Neuronal stem cell (in vitro differentiated cells): ENCODE measurements at regions not wholly inside any gene's neighbourhood (a gene's known extent, or its start where the extent isn't known, plus 50 kb on each side); places are given as distances from the start of the nearest gene placed in this dataset.

Experiments
- DNase-seq: peaks from one replicate; pipeline ENCODE4 v3.0.0-alpha.2; 2013; ENCODE audit warnings: low spot score
- H2AFZ ChIP-seq: one replicate; pipeline ENCODE4 v1.6.1; 2013; ENCODE audit warnings: mild to moderate bottlenecking, low read length, inconsistent platforms
- H2AK5ac ChIP-seq: 2 replicates; pipeline ENCODE4 v1.6.1; 2013; ENCODE audit warnings: low read depth, mild to moderate bottlenecking, inconsistent platforms, low read length, moderate library complexity, mixed read lengths
- H2BK120ac ChIP-seq: 2 replicates; pipeline ENCODE4 v1.6.1; 2013; ENCODE audit warnings: low read depth, mild to moderate bottlenecking, inconsistent platforms, low read length, moderate library complexity, mixed read lengths
- H2BK12ac ChIP-seq: one replicate; pipeline ENCODE4 v1.6.1; 2013; ENCODE audit warnings: low read length, inconsistent platforms
- H2BK15ac ChIP-seq: 2 replicates; pipeline ENCODE4 v1.6.1; 2013; ENCODE audit warnings: mild to moderate bottlenecking, low read length, inconsistent platforms, mixed read lengths
- H2BK5ac ChIP-seq: one replicate; pipeline ENCODE4 v1.6.1; 2013; ENCODE audit warnings: inconsistent platforms, mild to moderate bottlenecking, low read length, moderate library complexity
- H3K14ac ChIP-seq: one replicate; pipeline ENCODE4 v1.6.1; 2013; ENCODE audit warnings: low read length, inconsistent platforms
- H3K18ac ChIP-seq: 2 replicates; pipeline ENCODE4 v1.6.1; 2013; ENCODE audit warnings: low read length, inconsistent platforms
- H3K23ac ChIP-seq: 2 replicates; pipeline ENCODE4 v1.6.1; 2013; ENCODE audit warnings: low read depth, mild to moderate bottlenecking, mixed read lengths, low read length, inconsistent platforms; ENCODE audit not compliant: poor library complexity
- H3K27ac ChIP-seq: replicated peaks from 3 replicates; pipeline ENCODE4 v1.5.1; 2013; ENCODE audit warnings: low read length, inconsistent platforms
- H3K27me3 ChIP-seq, 3 experiments: 2 replicates each; pipeline ENCODE4 v1.6.1; 2013; ENCODE audit warnings: low read length in 3 of 3, mild to moderate bottlenecking in 2 of 3, inconsistent platforms in 1 of 3, low read depth in 1 of 3, mixed read lengths in 1 of 3, moderate library complexity in 1 of 3; ENCODE audit not compliant: control insufficient read depth in 3 of 3, insufficient read depth in 3 of 3
- H3K36me3 ChIP-seq, 2 donors: replicated peaks in 1 of 2; 2 replicates each; pipeline ENCODE4 v1.6.1; 2013; ENCODE audit warnings: low read length in 2 of 2; ENCODE audit not compliant: control insufficient read depth in 2 of 2, insufficient read depth in 2 of 2
- H3K4ac ChIP-seq: 2 replicates; pipeline ENCODE4 v1.6.1; 2013; ENCODE audit warnings: inconsistent platforms, mild to moderate bottlenecking, low read length, moderate library complexity
- H3K4me1 ChIP-seq, 2 donors: 1 replicate in 1 of 2; 2 replicates in 1 of 2; pipeline ENCODE4 v1.6.1; 2013; ENCODE audit warnings: low read length in 2 of 2, low read depth in 1 of 2; ENCODE audit not compliant: control insufficient read depth in 2 of 2, insufficient read depth in 1 of 2
- H3K4me2 ChIP-seq: one replicate; pipeline ENCODE4 v1.6.1; 2013; ENCODE audit warnings: mild to moderate bottlenecking, low read length, inconsistent platforms; ENCODE audit not compliant: insufficient read depth, poor library complexity, severe bottlenecking
- H3K4me3 ChIP-seq, 2 donors: 2 replicates each; pipeline ENCODE4 v1.5.1; 2013; ENCODE audit warnings: low read length in 2 of 2, mild to moderate bottlenecking in 2 of 2, inconsistent platforms in 1 of 2, moderate library complexity in 1 of 2
- H3K79me1 ChIP-seq: one replicate; pipeline ENCODE4 v1.6.1; 2013; ENCODE audit warnings: low read depth, mild to moderate bottlenecking, inconsistent platforms, low read length, moderate library complexity
- H3K9ac ChIP-seq: one replicate; pipeline ENCODE4 v1.6.1; 2013; ENCODE audit warnings: mild to moderate bottlenecking, low read depth, low read length, inconsistent platforms; ENCODE audit not compliant: poor library complexity
- H3K9me3 ChIP-seq, 2 donors: replicated peaks in 1 of 2; 2 replicates each; pipeline versions ENCODE3 to v1.6.1; 2013; ENCODE audit warnings: low read length in 2 of 2, mild to moderate bottlenecking in 2 of 2, inconsistent platforms in 1 of 2, low read depth in 1 of 2, mixed read lengths in 1 of 2, moderate library complexity in 1 of 2; ENCODE audit not compliant: control insufficient read depth in 2 of 2, insufficient read depth in 1 of 2
- H4K8ac ChIP-seq: one replicate; pipeline ENCODE4 v1.6.1; 2013; ENCODE audit warnings: low read depth, mild to moderate bottlenecking, inconsistent platforms, low read length, moderate library complexity
- H4K91ac ChIP-seq: one replicate; pipeline ENCODE4 v1.6.1; 2013; ENCODE audit warnings: low read length, low read depth, mild to moderate bottlenecking, inconsistent platforms; ENCODE audit not compliant: poor library complexity
- WGBS, 2 donors: extraction: QIAGEN DNeasy Blood & Tissue Kit; methylation state at CpG; one replicate each; pipeline ENCODE4 v1.1.7; 2013; ENCODE audit warnings: missing lambda C conversion rate in 2 of 2, mixed read lengths in 1 of 2; ENCODE audit not compliant: insufficient read length in 2 of 2, insufficient replicate concordance in 1 of 2; ENCODE audit errors: extremely low coverage in 2 of 2; 5-methylcytosine and 5-hydroxymethylcytosine counted together

- no peak overlapping the region for H3K27ac ChIP-seq
- no peak overlapping the region for H3K14ac ChIP-seq
- no peak overlapping the region for H2BK120ac ChIP-seq
- no peak overlapping the region for H3K4ac ChIP-seq
- no peak overlapping the region for H2AK5ac ChIP-seq
- no peak overlapping the region for H4K91ac ChIP-seq
- H2BK15ac ChIP-seq, result no peak overlapping the region
- H2AFZ ChIP-seq, result no peak overlapping the region
- H3K79me1 ChIP-seq, result no peaks in the 10 kb centered on the region
- no peak overlapping the region for H3K4me3 ChIP-seq
- no peak overlapping the region for H2BK5ac ChIP-seq
- no CpG with 5 or more reads among the region's 4 CpGs for WGBS, 2 donors
- H3K4me1 ChIP-seq, result no peaks in the 10 kb centered on the region
- no peak overlapping the region for H3K9ac ChIP-seq
- H4K8ac ChIP-seq, result no peak overlapping the region
- no peaks in the 10 kb centered on the region for H3K27me3 ChIP-seq
- no peak overlapping the region for H3K18ac ChIP-seq
- no peak overlapping the region for H2BK12ac ChIP-seq
- DNase-seq, result no peak
- H3K36me3 ChIP-seq, result no peaks in the 10 kb centered on the region
- H3K9me3 ChIP-seq, result no peaks in the 10 kb centered on the region
- H3K23ac ChIP-seq, result no peak overlapping the region
- no peak overlapping the region for H3K4me2 ChIP-seq
These were observed 58.2 kb downstream of the ESM1 start for GRCh38 chr5:54927097-54927746.

DNA sequence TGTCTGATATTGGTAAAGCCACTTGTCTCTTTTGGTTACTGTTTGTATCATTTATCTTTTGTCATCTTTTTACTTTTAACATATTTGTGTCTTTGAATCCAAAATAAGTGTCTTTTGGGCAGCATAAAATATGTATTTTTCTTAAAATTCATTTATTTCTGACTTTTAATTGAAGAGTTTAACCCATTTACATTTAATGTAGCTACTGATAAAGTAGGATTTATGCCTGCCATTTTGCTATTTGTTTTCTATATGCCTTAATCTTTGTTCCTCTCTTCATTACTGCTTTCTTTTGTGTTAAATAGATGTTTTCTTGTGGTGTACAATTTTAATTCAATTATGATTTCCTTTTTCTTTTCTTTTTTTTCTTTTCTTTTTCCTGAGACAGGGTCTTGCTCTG lies 60.9 kb downstream of the ESM1 start:
- H2BK120ac ChIP-seq, result no peak overlapping the region
- no peak overlapping the region for H3K14ac ChIP-seq
- no peak overlapping the region for H2AFZ ChIP-seq
- H2BK15ac ChIP-seq, result no peak overlapping the region
- H3K23ac ChIP-seq, result no peak overlapping the region
- no peaks in the 10 kb centered on the region for H3K9me3 ChIP-seq
- no peak overlapping the region for H3K4me3 ChIP-seq
- no peak overlapping the region for H3K18ac ChIP-seq
- no peak overlapping the region for H2BK12ac ChIP-seq
- no peaks in the 10 kb centered on the region for H3K36me3 ChIP-seq
- H3K27ac ChIP-seq, result no peak overlapping the region
- no peaks in the 10 kb centered on the region for H3K27me3 ChIP-seq
- H3K79me1 ChIP-seq, result no peaks in the 10 kb centered on the region
- H3K4me1 ChIP-seq, result no peaks in the 10 kb centered on the region
- no peak for DNase-seq
- no peak overlapping the region for H3K4ac ChIP-seq
- no peak overlapping the region for H3K9ac ChIP-seq
- H4K8ac ChIP-seq, result no peak overlapping the region
- H2AK5ac ChIP-seq, result no peak overlapping the region
- no peak overlapping the region for H4K91ac ChIP-seq
- H2BK5ac ChIP-seq, result no peak overlapping the region
- H3K4me2 ChIP-seq, result no peak overlapping the region

DNA sequence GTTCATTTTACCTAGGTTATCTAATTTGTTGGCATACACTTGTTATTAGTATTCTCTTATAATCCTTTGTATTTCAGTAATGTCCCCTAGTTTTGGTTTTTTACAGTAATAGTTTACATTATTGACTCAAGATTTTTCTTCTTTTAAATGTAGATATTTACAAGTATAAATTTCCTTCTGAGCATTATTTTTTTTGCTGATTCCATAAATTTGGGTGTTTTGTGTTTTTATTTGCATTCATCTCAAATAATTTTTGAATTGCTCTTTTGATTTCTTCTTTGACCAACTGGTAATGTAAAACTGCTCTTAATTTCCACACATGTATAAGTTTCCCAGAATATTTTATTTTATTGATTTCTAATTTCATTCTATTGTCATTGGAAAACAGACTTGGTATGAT lies 68.1 kb downstream of the ESM1 start:
- no peaks in the 10 kb centered on the region for H3K27me3 ChIP-seq
- H2AK5ac ChIP-seq, result no peak overlapping the region
- no peak overlapping the region for H3K27ac ChIP-seq

DNA sequence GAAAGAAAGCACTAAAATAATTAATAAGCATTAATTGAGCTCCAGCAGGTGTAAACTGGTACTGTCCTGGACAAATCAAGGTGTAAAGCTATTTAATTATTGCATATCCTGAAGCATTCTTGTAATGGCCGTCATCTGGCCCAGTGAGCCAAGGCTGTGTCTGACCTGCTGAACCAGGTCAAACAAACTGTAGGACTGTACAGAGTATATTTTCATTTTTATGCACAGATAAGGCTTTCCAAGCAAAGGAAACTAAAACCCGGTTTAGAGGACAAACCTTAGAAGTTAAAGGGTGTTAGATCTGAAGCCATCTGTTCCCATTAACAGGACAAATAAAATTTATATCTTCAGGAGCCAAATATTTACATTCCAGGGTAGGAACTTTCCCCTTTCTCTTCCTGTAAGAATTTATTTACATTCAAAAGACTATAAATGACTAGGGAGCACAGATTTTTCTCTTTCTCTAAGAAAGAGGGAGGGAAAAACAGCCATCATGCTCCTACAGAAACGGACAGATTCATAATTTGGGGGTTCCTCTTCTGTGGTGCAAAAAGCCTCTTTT lies 69.8 kb downstream of the ESM1 start:
- no peak overlapping the region for H2BK120ac ChIP-seq
- DNase-seq, result no peak
- no peak overlapping the region for H3K4me2 ChIP-seq
- H3K9ac ChIP-seq, result no peak overlapping the region
- no peaks in the 10 kb centered on the region for H3K36me3 ChIP-seq
- H3K23ac ChIP-seq, result no peak overlapping the region
- H3K27ac ChIP-seq, result no peak overlapping the region
- no CpG with 5 or more reads among the region's 3 CpGs for WGBS, 2 donors
- H4K8ac ChIP-seq, result no peak overlapping the region
- H2AK5ac ChIP-seq, result no peak overlapping the region
- H3K4ac ChIP-seq, result no peak overlapping the region
- no peaks in the 10 kb centered on the region for H3K4me1 ChIP-seq
- H3K18ac ChIP-seq, result no peak overlapping the region
- no peak overlapping the region for H3K4me3 ChIP-seq
- H2BK12ac ChIP-seq, result no peak overlapping the region
- no peak overlapping the region for H3K14ac ChIP-seq
- no peaks in the 10 kb centered on the region for H3K27me3 ChIP-seq
- no peaks in the 10 kb centered on the region for H3K9me3 ChIP-seq
- H2AFZ ChIP-seq, result no peak overlapping the region
- H3K79me1 ChIP-seq, result no peaks in the 10 kb centered on the region
- no peak overlapping the region for H2BK5ac ChIP-seq
- no peak overlapping the region for H4K91ac ChIP-seq
- H2BK15ac ChIP-seq, result no peak overlapping the region

More for the DNA sequence above, 68.1 kb downstream of the ESM1 start:
- Histone ChIP-seq H3K4me3 (no peak overlapping the region), H2BK120ac (no peak overlapping the region), H3K36me3 (no peaks in the 10 kb centered on the region), H4K91ac (no peak overlapping the region), H3K4me2 (no peak overlapping the region), H3K79me1 (no peaks in the 10 kb centered on the region), H3K23ac (no peak overlapping the region), H2BK12ac (no peak overlapping the region), H3K18ac (no peak overlapping the region), H3K14ac (no peak overlapping the region), H3K9me3 (no peaks in the 10 kb centered on the region), H3K4me1 (no peaks in the 10 kb centered on the region), H2AFZ (no peak overlapping the region), H2BK15ac (no peak overlapping the region), H3K9ac (no peak overlapping the region), H2BK5ac (no peak overlapping the region), H4K8ac (no peak overlapping the region), H3K4ac (no peak overlapping the region)
- DNase-seq, result no peak
